ENCODE measurements at regions not wholly inside any gene's neighbourhood (a gene's known extent, or its start where the extent isn't known, plus 50 kb on each side); places are given as distances from the start of the nearest gene placed in this dataset.

DNA sequence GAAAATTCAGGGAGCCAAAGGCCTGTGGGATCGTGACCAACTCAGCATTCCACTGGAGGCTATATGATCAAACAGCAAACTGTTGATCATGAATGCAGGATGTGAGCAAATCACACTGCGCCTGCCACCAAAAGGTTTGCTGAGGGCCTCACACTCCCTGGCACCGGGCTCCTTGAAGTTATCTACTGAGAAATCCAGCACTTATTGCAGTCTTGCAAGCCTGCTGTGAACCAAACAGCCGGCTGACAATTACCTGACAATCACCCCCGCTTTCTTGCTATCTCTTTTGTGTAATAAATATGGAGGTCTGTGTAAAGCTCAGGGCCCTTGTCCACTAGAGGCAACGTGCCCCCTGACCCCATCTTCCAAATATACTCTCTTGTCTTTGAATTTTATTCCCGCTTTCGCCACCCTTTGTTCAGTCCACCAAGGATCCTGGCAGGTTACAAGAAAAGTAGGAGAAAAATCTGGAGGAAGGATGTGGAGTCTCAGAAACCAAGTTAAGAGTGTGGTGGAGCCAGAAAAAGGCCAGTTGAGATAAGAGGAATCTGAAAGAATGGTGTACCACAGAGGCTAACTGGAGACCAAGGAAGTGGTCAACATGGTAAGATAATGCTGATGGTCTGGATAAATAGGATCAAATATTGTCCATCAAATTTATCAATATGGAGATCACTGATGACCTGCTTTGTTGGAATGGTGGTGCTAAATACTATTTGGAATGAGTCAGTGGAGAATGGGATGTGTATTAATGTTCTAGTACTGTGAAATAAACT is 229.2 kb downstream of the ALX1 start:
- TF ChIP-seq POLR2AphosphoS5 (IDR thresholded peaks at IDR 0.05; ENCODE audit: low read depth, low read length), result no peak
- TF ChIP-seq ZNF343 (CRISPR knock-in tag; IDR thresholded peaks at IDR 0.05), result no peak
- TF ChIP-seq, protein P1, sequence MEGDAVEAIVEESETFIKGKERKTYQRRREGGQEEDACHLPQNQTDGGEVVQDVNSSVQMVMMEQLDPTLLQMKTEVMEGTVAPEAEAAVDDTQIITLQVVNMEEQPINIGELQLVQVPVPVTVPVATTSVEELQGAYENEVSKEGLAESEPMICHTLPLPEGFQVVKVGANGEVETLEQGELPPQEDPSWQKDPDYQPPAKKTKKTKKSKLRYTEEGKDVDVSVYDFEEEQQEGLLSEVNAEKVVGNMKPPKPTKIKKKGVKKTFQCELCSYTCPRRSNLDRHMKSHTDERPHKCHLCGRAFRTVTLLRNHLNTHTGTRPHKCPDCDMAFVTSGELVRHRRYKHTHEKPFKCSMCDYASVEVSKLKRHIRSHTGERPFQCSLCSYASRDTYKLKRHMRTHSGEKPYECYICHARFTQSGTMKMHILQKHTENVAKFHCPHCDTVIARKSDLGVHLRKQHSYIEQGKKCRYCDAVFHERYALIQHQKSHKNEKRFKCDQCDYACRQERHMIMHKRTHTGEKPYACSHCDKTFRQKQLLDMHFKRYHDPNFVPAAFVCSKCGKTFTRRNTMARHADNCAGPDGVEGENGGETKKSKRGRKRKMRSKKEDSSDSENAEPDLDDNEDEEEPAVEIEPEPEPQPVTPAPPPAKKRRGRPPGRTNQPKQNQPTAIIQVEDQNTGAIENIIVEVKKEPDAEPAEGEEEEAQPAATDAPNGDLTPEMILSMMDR (CRISPR knock-in tag; IDR thresholded peaks at IDR 0.05), result no peak
- TF ChIP-seq ZNF274 (CRISPR knock-in tag; IDR thresholded peaks at IDR 0.05), result no peak
- TF ChIP-seq GABPA (IDR thresholded peaks at IDR 0.05; ENCODE audit: low read depth, low read length), result no peak
- no peak for TF ChIP-seq GABPA (CRISPR knock-in tag; IDR thresholded peaks at IDR 0.05; ENCODE audit: low read depth)
- TF ChIP-seq, protein P2, sequence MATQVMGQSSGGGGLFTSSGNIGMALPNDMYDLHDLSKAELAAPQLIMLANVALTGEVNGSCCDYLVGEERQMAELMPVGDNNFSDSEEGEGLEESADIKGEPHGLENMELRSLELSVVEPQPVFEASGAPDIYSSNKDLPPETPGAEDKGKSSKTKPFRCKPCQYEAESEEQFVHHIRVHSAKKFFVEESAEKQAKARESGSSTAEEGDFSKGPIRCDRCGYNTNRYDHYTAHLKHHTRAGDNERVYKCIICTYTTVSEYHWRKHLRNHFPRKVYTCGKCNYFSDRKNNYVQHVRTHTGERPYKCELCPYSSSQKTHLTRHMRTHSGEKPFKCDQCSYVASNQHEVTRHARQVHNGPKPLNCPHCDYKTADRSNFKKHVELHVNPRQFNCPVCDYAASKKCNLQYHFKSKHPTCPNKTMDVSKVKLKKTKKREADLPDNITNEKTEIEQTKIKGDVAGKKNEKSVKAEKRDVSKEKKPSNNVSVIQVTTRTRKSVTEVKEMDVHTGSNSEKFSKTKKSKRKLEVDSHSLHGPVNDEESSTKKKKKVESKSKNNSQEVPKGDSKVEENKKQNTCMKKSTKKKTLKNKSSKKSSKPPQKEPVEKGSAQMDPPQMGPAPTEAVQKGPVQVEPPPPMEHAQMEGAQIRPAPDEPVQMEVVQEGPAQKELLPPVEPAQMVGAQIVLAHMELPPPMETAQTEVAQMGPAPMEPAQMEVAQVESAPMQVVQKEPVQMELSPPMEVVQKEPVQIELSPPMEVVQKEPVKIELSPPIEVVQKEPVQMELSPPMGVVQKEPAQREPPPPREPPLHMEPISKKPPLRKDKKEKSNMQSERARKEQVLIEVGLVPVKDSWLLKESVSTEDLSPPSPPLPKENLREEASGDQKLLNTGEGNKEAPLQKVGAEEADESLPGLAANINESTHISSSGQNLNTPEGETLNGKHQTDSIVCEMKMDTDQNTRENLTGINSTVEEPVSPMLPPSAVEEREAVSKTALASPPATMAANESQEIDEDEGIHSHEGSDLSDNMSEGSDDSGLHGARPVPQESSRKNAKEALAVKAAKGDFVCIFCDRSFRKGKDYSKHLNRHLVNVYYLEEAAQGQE (IDR thresholded peaks at IDR 0.05; ENCODE audit: borderline replicate concordance in 1 of 2, low read depth in 1 of 2, low read length in 2 of 2), result no peak
- TF ChIP-seq ZZZ3 (CRISPR knock-in tag; IDR thresholded peaks at IDR 0.05; ENCODE audit: borderline replicate concordance), result no peak

Data from HepG2 (cell line).